HCT116 (cell line): ENCODE measurements at regions not wholly inside any gene's neighbourhood (a gene's known extent, or its start where the extent isn't known, plus 50 kb on each side); places are given as distances from the start of the nearest gene placed in this dataset.

Experiments used
- ATAC-seq: fragments of 200-7000 bp; cut with Tn5 transposase; 2 replicates; pipeline ENCODE4 v1.9.1; 2020; ENCODE audit warnings: mild to moderate bottlenecking, moderate library complexity
- BruUV-seq: library from RNA; stranded (reverse); fragments of 400-500 nt; replicated peaks from 2 replicates; lab custom pipeline; 2021; lab: Mats Ljungman, UMichigan
- CTCF ChIA-PET: fragments of 300-600 bp; sonication (Branson Sonifier 250); formaldehyde crosslinking; loops from one replicate; lab custom pipeline; 2021; ENCODE audit warnings: antibody characterized with exemption; lab: Charles Lee
- POLR2A ChIA-PET: fragments of 300-600, 350-600 bp; sonication (Branson Sonifier 250); formaldehyde crosslinking; loops from one replicate; lab custom pipeline; 2021; ENCODE audit warnings: antibody characterized with exemption; lab: Charles Lee
- RAD21 ChIA-PET, 2 experiments: fragments of 300-600 bp; sonication (Branson Sonifier 250); formaldehyde crosslinking; loops; one replicate each; lab custom pipeline; 2023; ENCODE audit warnings: low total read pairs in 2 of 2; ENCODE audit not compliant: uncharacterized antibody in 2 of 2, unreplicated experiment in 2 of 2, low non-redundant PET in 1 of 2; lab: Charles Lee
- DNase-seq: peaks from one replicate; pipeline ENCODE4 v3.0.0-alpha.2; 2010; ENCODE audit warnings: low read depth, low spot score
- H2AFZ ChIP-seq: fragments of 200-600 bp; shearing (Covaris generic), sonication (generic); 2 replicates; pipeline ENCODE4 v1.6.1; 2017; ENCODE audit warnings: low read depth, mixed run types, mixed read lengths, antibody characterized with exemption, low read length; ENCODE audit not compliant: poor library complexity, severe bottlenecking
- H3K27ac ChIP-seq: 2 replicates; pipeline ENCODE4 v1.5.1; 2012; ENCODE audit warnings: low read depth, low read length
- H3K27me3 ChIP-seq: fragments of 200-600 bp; sonication (generic); 2 replicates; pipeline ENCODE4 v1.6.1; 2016; ENCODE audit warnings: mixed run types, low read length, mixed read lengths; ENCODE audit not compliant: insufficient read depth
- H3K36me3 ChIP-seq, 2 experiments: fragments of 200-500 bp in 1 of 2; fragments of 200-600 bp in 1 of 2; sonication (Bioruptor generic) in 1 of 2; sonication (generic) in 1 of 2; 2 replicates each; pipeline versions ENCODE4 v1.5.1 to v1.6.1; 2014 to 2016; ENCODE audit warnings: low read length in 2 of 2, inconsistent platforms in 1 of 2, mixed read lengths in 1 of 2, mixed run types in 1 of 2; ENCODE audit not compliant: insufficient read depth in 2 of 2, control insufficient read depth in 1 of 2
- H3K4me1 ChIP-seq, 2 experiments: fragments of 200-600 bp in 1 of 2; sonication (generic) in 1 of 2; 2 replicates each; pipeline versions ENCODE4 v1.5.1 to v1.6.1; 2012 to 2017; ENCODE audit warnings: low read length in 2 of 2, inconsistent platforms in 1 of 2, mild to moderate bottlenecking in 1 of 2, mixed read lengths in 1 of 2, mixed run types in 1 of 2, moderate library complexity in 1 of 2; ENCODE audit not compliant: insufficient read depth in 2 of 2, control insufficient read depth in 1 of 2
- H3K4me2 ChIP-seq: fragments of 200-600 bp; sonication (generic); 2 replicates; pipeline ENCODE4 v1.6.1; 2017; ENCODE audit warnings: mixed run types, low read length, mixed read lengths
- H3K4me3 ChIP-seq, 2 experiments: fragments of 200-600 bp in 1 of 2; sonication (generic) in 1 of 2; replicated peaks in 1 of 2; 2 replicates each; pipeline ENCODE4 v1.5.1; 2011 to 2016; ENCODE audit warnings: low read length in 2 of 2, control low read depth in 1 of 2, low read depth in 1 of 2, mild to moderate bottlenecking in 1 of 2, mixed read lengths in 1 of 2, mixed run types in 1 of 2
- H3K79me2 ChIP-seq: fragments of 200-600 bp; sonication (generic); 2 replicates; pipeline ENCODE4 v1.6.1; 2017; ENCODE audit warnings: mild to moderate bottlenecking, mixed run types, low read length, moderate library complexity, mixed read lengths; ENCODE audit not compliant: insufficient read depth
- H3K9ac ChIP-seq: fragments of 200-600 bp; sonication (generic); 2 replicates; pipeline ENCODE4 v1.6.1; 2016; ENCODE audit warnings: low read length, mixed read lengths
- H3K9me2 ChIP-seq: fragments of 200-600 bp; sonication (generic), shearing (Covaris generic); 2 replicates; pipeline ENCODE4 v1.6.1; 2017; ENCODE audit warnings: mixed run types, mild to moderate bottlenecking, moderate library complexity; ENCODE audit not compliant: insufficient read depth
- H3K9me3 ChIP-seq, 2 experiments: fragments of 200-500 bp in 1 of 2; fragments of 200-600 bp in 1 of 2; sonication (Bioruptor generic) in 1 of 2; sonication (generic) in 1 of 2; 2 replicates each; pipeline ENCODE4 v1.6.1; 2014 to 2017; ENCODE audit warnings: low read length in 2 of 2, mixed read lengths in 2 of 2, inconsistent platforms in 1 of 2, low read depth in 1 of 2, mild to moderate bottlenecking in 1 of 2, mixed run types in 1 of 2, moderate library complexity in 1 of 2; ENCODE audit not compliant: control insufficient read depth in 1 of 2, insufficient read depth in 1 of 2
- H4K20me1 ChIP-seq: fragments of 200-600 bp; sonication (generic), shearing (Covaris generic); 2 replicates; pipeline ENCODE4 v1.6.1; 2017; ENCODE audit warnings: mixed run types, mild to moderate bottlenecking, moderate library complexity; ENCODE audit not compliant: insufficient read depth
- ATF3 ChIP-seq: IDR thresholded peaks from 2 replicates; pipeline ENCODE4 v1.6.1; 2012
- CBX3 ChIP-seq: IDR thresholded peaks from 2 replicates; pipeline ENCODE4 v1.6.1; 2012; ENCODE audit warnings: low read depth
- CEBPB ChIP-seq: IDR thresholded peaks from 2 replicates; pipeline ENCODE4 v1.6.1; 2012; ENCODE audit warnings: low read depth
- EGR1 ChIP-seq: IDR thresholded peaks from 2 replicates; pipeline ENCODE4 v1.6.1; 2012; ENCODE audit warnings: low read depth
- ELF1 ChIP-seq: IDR thresholded peaks from 2 replicates; pipeline ENCODE4 v1.6.1; 2012; ENCODE audit warnings: low read depth, borderline replicate concordance
- EZH2 ChIP-seq: fragments of 200-600 bp; sonication (generic); IDR thresholded peaks from 2 replicates; pipeline ENCODE4 v1.6.1; 2017; ENCODE audit warnings: antibody characterized with exemption, mixed run types
- JUND ChIP-seq: IDR thresholded peaks from 2 replicates; pipeline ENCODE4 v1.6.1; 2012
- MAX ChIP-seq: IDR thresholded peaks from 2 replicates; pipeline ENCODE4 v1.6.1; 2012
- POLR2A ChIP-seq: IDR thresholded peaks from 2 replicates; pipeline ENCODE4 v1.7.0; 2011; ENCODE audit warnings: borderline replicate concordance; ENCODE audit not compliant: insufficient read depth, insufficient read length; ENCODE audit errors: extremely low read depth
- RAD21 ChIP-seq: IDR thresholded peaks from 2 replicates; pipeline ENCODE4 v1.6.1; 2012; ENCODE audit warnings: low read depth, mild to moderate bottlenecking
- SIN3A ChIP-seq: IDR thresholded peaks from 2 replicates; pipeline ENCODE4 v1.6.1; 2012; ENCODE audit warnings: low read depth
- SP1 ChIP-seq: IDR thresholded peaks from 2 replicates; pipeline ENCODE4 v1.6.1; 2012; ENCODE audit warnings: low read depth
- SRF ChIP-seq: IDR thresholded peaks from 2 replicates; pipeline ENCODE4 v1.6.1; 2012; ENCODE audit warnings: low read depth
- TCF7L2 ChIP-seq: IDR thresholded peaks from 2 replicates; pipeline ENCODE4 v1.7.0; 2011; ENCODE audit warnings: borderline replicate concordance, inconsistent platforms; ENCODE audit not compliant: insufficient read depth, insufficient read length; ENCODE audit errors: extremely low read depth
- YY1 ChIP-seq: IDR thresholded peaks from 2 replicates; pipeline ENCODE4 v1.6.1; 2011; ENCODE audit warnings: low read length, low read depth, moderate library complexity, mild to moderate bottlenecking; ENCODE audit not compliant: insufficient replicate concordance; ENCODE audit errors: extremely low read depth
- ZBTB33 ChIP-seq: IDR thresholded peaks from 2 replicates; pipeline ENCODE4 v1.6.1; 2011; ENCODE audit warnings: mild to moderate bottlenecking, low read length, moderate library complexity; ENCODE audit not compliant: insufficient replicate concordance; ENCODE audit errors: extremely low read depth
- intact Hi-C: fragments of 100-400 bp; cut with micrococcal nuclease; formaldehyde crosslinking; loops from 2 replicates; pipeline ENCODE4 v1.10.0; 2022

GRCh38 chr3:72049300-72049699 lies 264.4 kb upstream of the PROK2 start:
- Histone ChIP-seq H3K4me3 (no peak overlapping the region), H4K20me1 (no peaks in the 10 kb centered on the region), H3K79me2 (no peaks in the 10 kb centered on the region), H2AFZ (no peak overlapping the region), H3K9me3 (no peaks in the 10 kb centered on the region), H3K27me3 (no peaks in the 10 kb centered on the region), H3K9ac (no peak overlapping the region), H3K4me1 (no peaks in the 10 kb centered on the region), H3K4me2 (no peak overlapping the region), H3K9me2 (no peaks in the 10 kb centered on the region), H3K27ac (no peak overlapping the region), H3K36me3 (no peaks in the 10 kb centered on the region)
- ChIA-PET RAD21 (no interaction called here), POLR2A (no interaction called here), CTCF (no interaction called here)
- intact Hi-C loops, result no loop called here
- no peak for DNase-seq
- ATAC-seq, result no peak
- BruUV-seq, result no TSS peak
- TF ChIP-seq CBX3, result no peak
- TF ChIP-seq ATF3, result no peak
- TF ChIP-seq RAD21, result no peak
- no peak for TF ChIP-seq SRF
- TF ChIP-seq ELF1, result no peak
- TF ChIP-seq MAX, result no peak
- TF ChIP-seq SIN3A, result no peak
- TF ChIP-seq EZH2, result no peak
- TF ChIP-seq TCF7L2, result no peak
- no peak for TF ChIP-seq CEBPB
- no peak for TF ChIP-seq SP1
- TF ChIP-seq EGR1, result no peak
- no peak for TF ChIP-seq YY1

- H3K9ac ChIP-seq, result no peak overlapping the region
- no peaks in the 10 kb centered on the region for H3K9me2 ChIP-seq
- no peaks in the 10 kb centered on the region for H3K27me3 ChIP-seq
- H3K4me2 ChIP-seq, result no peak overlapping the region
- no peak overlapping the region for H2AFZ ChIP-seq
- no peaks in the 10 kb centered on the region for H3K9me3 ChIP-seq
- POLR2A ChIA-PET, result no interaction called here
- CTCF ChIA-PET, result no interaction called here
- DNase-seq (no peak), ATAC-seq (no peak)
- TF ChIP-seq POLR2A, result no peak
- no peak for TF ChIP-seq EZH2
- no peak for TF ChIP-seq JUND
- no peak for TF ChIP-seq ZBTB33
- no peaks in the 10 kb centered on the region for H4K20me1 ChIP-seq
- H3K79me2 ChIP-seq, result no peaks in the 10 kb centered on the region
- RAD21 ChIA-PET, result no interaction called here
- no peak overlapping the region for H3K4me3 ChIP-seq
- intact Hi-C loops, result no loop called here
- H3K27ac ChIP-seq, result no peak overlapping the region
- H3K36me3 ChIP-seq, result no peaks in the 10 kb centered on the region
- BruUV-seq, result no TSS peak
- H3K4me1 ChIP-seq, result no peaks in the 10 kb centered on the region
These were observed 263.9 kb upstream of the PROK2 start for GRCh38 chr3:72048873-72049272.
